Peyer's patch (tissue), 4 donors: ENCODE measurements at regions not wholly inside any gene's neighbourhood (a gene's known extent, or its start where the extent isn't known, plus 50 kb on each side); places are given as distances from the start of the nearest gene placed in this dataset.
A peak's percentile ranks its signal among the peaks of the same experiment; 100 is the strongest.

Experiments used
- DNase-seq, 3 donors: peaks; one replicate each; pipeline ENCODE4 v3.0.0-alpha.2; 2017 to 2019
- H3K27ac ChIP-seq, 4 donors: fragments of 200-600 bp; sonication (generic); one replicate each; pipeline ENCODE4 v1.5.1; 2016 to 2019
- H3K27me3 ChIP-seq, 2 donors: fragments of 200-600 bp; sonication (generic); one replicate each; pipeline ENCODE4 v1.5.1; 2019
- H3K36me3 ChIP-seq, 3 donors: fragments of 200-600 bp; sonication (generic); one replicate each; pipeline ENCODE4 v1.5.1; 2016 to 2019
- H3K4me1 ChIP-seq, 4 donors: fragments of 200-600 bp; sonication (generic); one replicate each; pipeline ENCODE4 v1.5.1; 2016 to 2019
- H3K4me3 ChIP-seq, 4 donors: fragments of 200-600 bp; sonication (generic); 1 replicate in 3 of 4; 2 replicates in 1 of 4; pipeline ENCODE4 v1.5.1; 2016 to 2019; ENCODE audit warnings: mild to moderate bottlenecking in 1 of 4
- H3K9me3 ChIP-seq, 4 donors: fragments of 200-600 bp; sonication (generic); one replicate each; pipeline ENCODE4 v1.5.1; 2016 to 2019; ENCODE audit warnings: mild to moderate bottlenecking in 1 of 4
- POLR2A ChIP-seq, 2 donors: fragments of 450-650 bp; IDR thresholded peaks; one replicate each; pipeline ENCODE4 v1.5.1; 2017; ENCODE audit warnings: antibody characterized with exemption in 2 of 2, mild to moderate bottlenecking in 2 of 2, moderate library complexity in 2 of 2
- TF ChIP-seq, protein P1 (sequence below), 6 experiments: fragments of 450-650 bp in 4 of 6; fragments of 200-600 bp in 2 of 6; sonication (generic) in 1 of 6; IDR thresholded peaks; one replicate each; pipeline ENCODE4 v1.5.1; 2017 to 2019; ENCODE audit warnings: antibody characterized with exemption in 6 of 6, mild to moderate bottlenecking in 3 of 6, moderate library complexity in 1 of 6

DNA sequence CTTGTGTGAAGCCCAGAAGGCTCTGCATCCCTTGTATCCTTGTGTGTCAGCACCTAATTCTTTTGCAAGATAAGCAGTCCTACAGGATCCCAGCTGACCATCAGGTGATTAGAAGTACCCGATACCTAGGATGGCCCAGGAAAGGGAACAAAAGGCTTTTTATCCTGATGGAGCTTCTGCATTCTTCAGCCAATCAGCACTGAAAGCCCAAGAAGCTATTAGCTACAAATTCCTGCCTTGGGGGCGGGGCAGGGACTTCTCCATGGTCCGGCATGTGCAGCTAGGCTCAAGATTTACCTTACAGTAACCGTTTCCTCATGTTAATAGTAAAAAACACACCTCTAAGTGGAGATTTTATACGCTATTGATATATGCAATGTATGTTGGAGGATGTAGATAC lies 264.6 kb upstream of the THUMPD2 start:
- no peak for DNase-seq
- no peak overlapping the region for H3K4me3 ChIP-seq
- no peak for TF ChIP-seq POLR2A (IDR thresholded peaks at IDR 0.05)
- TF ChIP-seq, protein P1, sequence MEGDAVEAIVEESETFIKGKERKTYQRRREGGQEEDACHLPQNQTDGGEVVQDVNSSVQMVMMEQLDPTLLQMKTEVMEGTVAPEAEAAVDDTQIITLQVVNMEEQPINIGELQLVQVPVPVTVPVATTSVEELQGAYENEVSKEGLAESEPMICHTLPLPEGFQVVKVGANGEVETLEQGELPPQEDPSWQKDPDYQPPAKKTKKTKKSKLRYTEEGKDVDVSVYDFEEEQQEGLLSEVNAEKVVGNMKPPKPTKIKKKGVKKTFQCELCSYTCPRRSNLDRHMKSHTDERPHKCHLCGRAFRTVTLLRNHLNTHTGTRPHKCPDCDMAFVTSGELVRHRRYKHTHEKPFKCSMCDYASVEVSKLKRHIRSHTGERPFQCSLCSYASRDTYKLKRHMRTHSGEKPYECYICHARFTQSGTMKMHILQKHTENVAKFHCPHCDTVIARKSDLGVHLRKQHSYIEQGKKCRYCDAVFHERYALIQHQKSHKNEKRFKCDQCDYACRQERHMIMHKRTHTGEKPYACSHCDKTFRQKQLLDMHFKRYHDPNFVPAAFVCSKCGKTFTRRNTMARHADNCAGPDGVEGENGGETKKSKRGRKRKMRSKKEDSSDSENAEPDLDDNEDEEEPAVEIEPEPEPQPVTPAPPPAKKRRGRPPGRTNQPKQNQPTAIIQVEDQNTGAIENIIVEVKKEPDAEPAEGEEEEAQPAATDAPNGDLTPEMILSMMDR (IDR thresholded peaks at IDR 0.05), result no peak
- no peaks in the 10 kb centered on the region for H3K4me1 ChIP-seq
- H3K36me3 ChIP-seq, result no peaks in the 10 kb centered on the region
- no peaks in the 10 kb centered on the region for H3K9me3 ChIP-seq
- H3K27ac ChIP-seq, result no peak overlapping the region
- no peaks in the 10 kb centered on the region for H3K27me3 ChIP-seq

DNA sequence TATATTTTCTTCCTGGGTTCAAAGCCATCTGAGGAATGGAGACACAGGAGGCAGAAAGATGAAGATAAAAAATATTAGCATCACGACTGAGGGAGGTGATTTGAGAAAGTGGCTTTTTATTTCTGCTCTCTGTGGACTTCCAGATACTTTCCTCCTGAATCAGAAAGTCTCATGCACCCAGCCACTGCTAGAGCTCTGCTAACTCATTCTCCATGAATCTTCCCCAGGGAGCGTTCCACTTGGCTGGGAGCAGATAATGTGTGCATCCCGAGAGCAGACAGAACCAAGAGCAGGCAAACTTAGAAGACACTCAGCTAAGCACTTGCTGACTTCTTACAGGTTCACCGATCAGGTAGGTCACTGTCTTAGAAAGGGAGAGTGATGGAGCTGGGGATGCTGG lies 264.1 kb upstream of the THUMPD2 start:
- Histone ChIP-seq H3K4me3 (no peak overlapping the region), H3K36me3 (no peaks in the 10 kb centered on the region), H3K9me3 (no peaks in the 10 kb centered on the region), H3K27me3 (no peaks in the 10 kb centered on the region), H3K4me1 (no peaks in the 10 kb centered on the region), H3K27ac (no peak overlapping the region)
- no peak for DNase-seq
- no peak for TF ChIP-seq POLR2A (IDR thresholded peaks at IDR 0.05)
- TF ChIP-seq, protein P1 (IDR thresholded peaks at IDR 0.05), result no peak

DNA sequence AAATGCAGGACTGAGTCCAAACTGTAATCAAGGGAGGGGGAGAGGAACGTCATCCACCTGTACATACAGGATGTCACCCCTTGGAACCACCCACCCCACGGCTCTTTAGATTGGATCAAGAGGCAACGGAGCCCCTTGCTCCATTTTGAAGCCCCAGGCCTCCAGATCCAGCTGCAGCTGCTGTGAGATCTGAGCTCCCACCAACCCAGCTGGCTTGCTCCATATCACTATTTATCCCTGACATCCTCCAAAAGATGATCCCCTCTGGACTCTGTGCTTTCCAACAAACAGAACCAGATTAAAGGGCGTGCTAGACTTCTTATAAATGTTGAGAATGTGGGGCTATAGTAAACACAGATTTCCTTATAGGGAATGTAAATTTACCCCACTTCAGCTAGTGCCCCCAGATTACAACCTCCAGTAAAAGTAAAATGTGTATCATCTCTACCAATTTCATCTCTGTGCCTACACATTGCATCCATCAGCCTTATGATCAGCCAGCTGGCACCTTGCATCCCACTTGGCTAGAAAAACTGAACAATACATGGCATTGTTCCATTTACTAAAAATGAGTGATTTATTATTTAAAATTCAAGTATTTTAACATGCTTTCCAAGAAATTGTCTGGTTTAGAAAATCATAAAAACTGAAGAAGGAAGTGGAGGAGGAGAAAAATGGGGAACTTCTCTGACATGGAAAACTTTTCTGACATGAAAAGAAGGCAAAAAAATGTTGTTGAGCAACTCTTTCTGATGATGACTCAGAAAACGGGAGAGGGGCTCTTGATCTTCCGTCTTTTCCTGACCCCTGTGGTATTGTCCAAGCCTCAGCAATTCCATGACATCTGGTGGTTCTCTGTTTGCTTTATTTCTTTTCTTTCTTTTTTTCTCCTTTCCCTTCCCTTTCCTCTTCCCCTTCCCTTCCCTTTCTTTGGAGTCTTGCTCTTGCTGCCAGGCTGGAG lies 262.6 kb upstream of the THUMPD2 start:
- TF ChIP-seq, protein P1 (IDR thresholded peaks at IDR 0.05), result no peak
- no peak for TF ChIP-seq POLR2A (IDR thresholded peaks at IDR 0.05)
- H3K4me3 ChIP-seq, result no peak overlapping the region
- no peaks in the 10 kb centered on the region for H3K36me3 ChIP-seq
- H3K27ac ChIP-seq, result peak overlapping the region in 1 of 4 donors; percentile 12
- no peaks in the 10 kb centered on the region for H3K4me1 ChIP-seq
- no peak for DNase-seq
- H3K27me3 ChIP-seq, result no peaks in the 10 kb centered on the region
- no peaks in the 10 kb centered on the region for H3K9me3 ChIP-seq

DNA sequence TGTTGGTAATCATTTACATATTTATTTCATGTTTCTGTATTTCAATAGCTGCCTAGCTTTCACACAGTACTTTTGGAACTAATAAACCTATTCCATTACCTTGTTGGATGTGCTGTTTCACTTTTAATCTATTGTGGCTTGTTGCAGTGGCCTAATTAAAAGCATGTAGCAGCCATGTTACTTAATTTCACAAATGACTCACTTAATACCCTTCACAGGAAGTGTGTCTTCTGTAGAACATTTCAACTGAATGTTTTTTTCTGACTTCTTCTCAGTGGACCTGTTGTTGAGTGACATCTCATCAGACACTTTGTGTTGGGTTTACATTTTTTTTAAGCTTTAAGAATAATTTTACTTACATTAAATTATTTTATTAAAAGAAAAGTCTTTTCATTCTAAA lies 260.5 kb upstream of the THUMPD2 start:
- no peak overlapping the region for H3K27ac ChIP-seq
- H3K36me3 ChIP-seq, result no peaks in the 10 kb centered on the region
- no peak for DNase-seq
- H3K9me3 ChIP-seq, result no peaks in the 10 kb centered on the region
- TF ChIP-seq, protein P1 (IDR thresholded peaks at IDR 0.05), result no peak
- TF ChIP-seq POLR2A (IDR thresholded peaks at IDR 0.05), result no peak
- no peak overlapping the region for H3K4me3 ChIP-seq
- H3K27me3 ChIP-seq, result no peaks in the 10 kb centered on the region
- H3K4me1 ChIP-seq, result no peaks in the 10 kb centered on the region

DNA sequence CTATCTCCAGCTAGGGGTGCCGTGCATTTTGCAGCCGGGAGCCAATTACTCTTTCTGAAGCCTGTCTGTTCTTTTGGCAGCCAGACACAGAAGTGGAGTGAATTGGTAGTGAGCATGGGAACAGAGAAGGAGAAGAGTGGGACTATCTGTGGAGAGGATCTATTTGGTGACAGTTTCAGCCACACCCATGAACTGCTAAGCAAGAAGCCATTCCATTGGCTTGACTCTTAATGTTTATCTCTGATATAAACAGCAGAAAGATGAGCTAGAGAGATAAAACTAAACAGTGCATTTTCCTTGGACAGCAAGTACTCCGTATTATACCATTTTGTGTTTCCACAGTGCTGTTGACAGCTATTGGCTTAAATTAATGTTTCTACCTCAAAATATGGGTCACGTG lies 259.6 kb upstream of the THUMPD2 start:
- H3K4me1 ChIP-seq, result no peaks in the 10 kb centered on the region
- H3K4me3 ChIP-seq, result no peak overlapping the region
- TF ChIP-seq POLR2A (IDR thresholded peaks at IDR 0.05), result no peak
- TF ChIP-seq, protein P1 (IDR thresholded peaks at IDR 0.05), result no peak
- H3K27ac ChIP-seq, result no peak overlapping the region
- H3K9me3 ChIP-seq, result no peaks in the 10 kb centered on the region
- H3K27me3 ChIP-seq, result no peaks in the 10 kb centered on the region
- no peaks in the 10 kb centered on the region for H3K36me3 ChIP-seq
- no peak for DNase-seq
